Upper lobe of left lung (tissue), 4 donors: ENCODE measurements at regions not wholly inside any gene's neighbourhood (a gene's known extent, or its start where the extent isn't known, plus 50 kb on each side); places are given as distances from the start of the nearest gene placed in this dataset.

Experiments
- POLR2A ChIP-seq, 4 donors: fragments of 450-650 bp; IDR thresholded peaks; one replicate each; pipeline ENCODE4 v1.5.1; 2016 to 2017; ENCODE audit warnings: antibody characterized with exemption in 4 of 4, mild to moderate bottlenecking in 2 of 4
- POLR2AphosphoS5 ChIP-seq, 2 donors: sonication (generic); formaldehyde crosslinking; IDR thresholded peaks; one replicate each; pipeline ENCODE4 v1.5.1; 2017; ENCODE audit warnings: antibody characterized with exemption in 2 of 2
- TF ChIP-seq, protein P1 (sequence below), 6 experiments: fragments of 450-650 bp in 4 of 6; fragments of 200-600 bp in 2 of 6; sonication (generic) in 2 of 6; IDR thresholded peaks; one replicate each; pipeline ENCODE4 v1.5.1; 2016 to 2019; ENCODE audit warnings: antibody characterized with exemption in 6 of 6

DNA sequence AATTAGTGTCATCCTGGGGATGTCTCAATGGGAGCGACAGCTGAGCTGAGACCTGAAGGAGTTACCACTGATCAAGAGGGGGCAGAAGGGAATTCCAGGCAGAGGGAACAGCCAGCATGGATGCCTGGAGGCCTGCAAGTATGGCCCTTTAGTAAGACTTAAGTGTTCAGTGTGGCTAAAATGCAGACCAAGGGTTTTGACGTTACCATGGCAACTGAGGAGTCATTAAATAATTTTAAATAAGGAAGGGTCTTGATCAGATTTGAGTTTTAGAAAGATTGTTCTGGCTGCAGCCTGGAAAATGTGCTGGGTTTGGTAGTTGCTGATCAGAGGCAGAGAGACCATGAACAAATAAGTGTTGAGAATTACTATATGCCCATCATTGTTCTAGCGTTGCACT, 285.5 kb downstream of the USP46 start:
- TF ChIP-seq, protein P1, sequence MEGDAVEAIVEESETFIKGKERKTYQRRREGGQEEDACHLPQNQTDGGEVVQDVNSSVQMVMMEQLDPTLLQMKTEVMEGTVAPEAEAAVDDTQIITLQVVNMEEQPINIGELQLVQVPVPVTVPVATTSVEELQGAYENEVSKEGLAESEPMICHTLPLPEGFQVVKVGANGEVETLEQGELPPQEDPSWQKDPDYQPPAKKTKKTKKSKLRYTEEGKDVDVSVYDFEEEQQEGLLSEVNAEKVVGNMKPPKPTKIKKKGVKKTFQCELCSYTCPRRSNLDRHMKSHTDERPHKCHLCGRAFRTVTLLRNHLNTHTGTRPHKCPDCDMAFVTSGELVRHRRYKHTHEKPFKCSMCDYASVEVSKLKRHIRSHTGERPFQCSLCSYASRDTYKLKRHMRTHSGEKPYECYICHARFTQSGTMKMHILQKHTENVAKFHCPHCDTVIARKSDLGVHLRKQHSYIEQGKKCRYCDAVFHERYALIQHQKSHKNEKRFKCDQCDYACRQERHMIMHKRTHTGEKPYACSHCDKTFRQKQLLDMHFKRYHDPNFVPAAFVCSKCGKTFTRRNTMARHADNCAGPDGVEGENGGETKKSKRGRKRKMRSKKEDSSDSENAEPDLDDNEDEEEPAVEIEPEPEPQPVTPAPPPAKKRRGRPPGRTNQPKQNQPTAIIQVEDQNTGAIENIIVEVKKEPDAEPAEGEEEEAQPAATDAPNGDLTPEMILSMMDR (IDR thresholded peaks at IDR 0.05), result no peak
- TF ChIP-seq POLR2A (IDR thresholded peaks at IDR 0.05) (no peak), POLR2AphosphoS5 (IDR thresholded peaks at IDR 0.05) (no peak)
